Activated CD8-positive, alpha-beta memory T cell treated with anti-CD3 and anti-CD28 coated beads for 36 hours (primary cell): ENCODE measurements at regions not wholly inside any gene's neighbourhood (a gene's known extent, or its start where the extent isn't known, plus 50 kb on each side); places are given as distances from the start of the nearest gene placed in this dataset.

Experiments used
- CTCF ChIA-PET: fragments of 350-600 bp; sonication (Branson Sonifier 250); formaldehyde crosslinking; loops from one replicate; lab custom pipeline; 2021; ENCODE audit warnings: antibody characterized with exemption; lab: Charles Lee
- POLR2A ChIA-PET: fragments of 350-600 bp; sonication (Branson Sonifier 250); formaldehyde crosslinking; loops from one replicate; lab custom pipeline; 2021; ENCODE audit warnings: antibody characterized with exemption; lab: Charles Lee

DNA sequence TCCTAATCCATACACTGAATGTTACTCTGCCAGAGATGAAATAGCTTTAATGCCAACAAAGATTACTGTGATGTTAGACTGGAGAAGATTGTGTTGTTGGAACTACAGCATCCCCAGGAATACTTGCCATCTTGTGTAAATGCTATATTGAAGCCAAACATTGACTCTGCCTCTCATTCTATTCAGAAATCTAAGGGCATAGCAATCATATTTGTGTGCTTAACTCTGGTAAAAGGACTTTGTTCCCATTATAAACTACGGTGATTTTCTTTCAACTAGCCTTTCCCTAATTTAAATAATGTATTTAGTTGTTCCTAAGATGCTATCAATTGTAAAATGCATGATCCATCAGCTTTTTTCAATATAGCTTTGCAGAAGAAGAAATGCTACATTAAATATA lies 498.4 kb upstream of the LRRN3 start:
- CTCF ChIA-PET = no interaction called here
- POLR2A ChIA-PET = no interaction called here

DNA sequence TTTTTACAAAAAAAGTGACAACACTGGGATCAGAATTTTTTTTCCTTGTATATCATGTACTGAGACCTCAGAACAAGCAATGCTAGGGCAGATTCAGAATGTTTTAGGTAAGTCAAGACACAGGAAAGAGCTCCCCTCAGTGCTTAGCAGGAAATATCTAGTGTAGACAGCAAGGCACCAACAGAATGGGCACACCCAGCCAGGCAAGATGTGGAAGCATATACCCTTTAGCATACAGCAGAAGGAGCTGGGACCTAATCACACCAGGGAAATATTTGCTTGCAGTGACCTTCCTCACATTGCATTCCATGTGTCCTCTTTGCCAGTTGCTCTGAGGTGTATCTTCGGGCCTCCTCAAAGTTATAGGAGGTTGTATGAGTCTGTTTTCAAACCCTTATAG lies 497.6 kb upstream of the LRRN3 start:
- POLR2A ChIA-PET = no interaction called here
- CTCF ChIA-PET = no interaction called here

DNA sequence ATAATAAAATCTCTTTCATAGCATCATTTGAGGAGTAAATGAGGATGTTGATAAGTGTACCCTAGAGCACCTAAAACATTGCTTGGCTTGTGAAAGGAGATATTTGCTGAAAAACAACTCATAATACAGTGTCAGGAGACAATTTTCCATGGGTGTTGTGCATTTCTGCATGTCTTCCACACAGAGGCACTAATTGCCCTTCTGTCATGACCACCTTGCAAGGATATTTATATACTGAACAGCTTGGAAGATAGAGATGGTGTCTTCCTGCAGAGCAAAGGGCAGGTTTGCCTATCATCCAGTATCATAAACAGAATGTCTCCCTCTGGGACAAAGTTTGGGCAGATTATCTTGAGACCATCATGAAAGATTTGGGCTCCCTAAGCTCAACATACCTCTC lies 495.2 kb upstream of the LRRN3 start:
- ChIA-PET CTCF (no interaction called here), POLR2A (no interaction called here)

DNA sequence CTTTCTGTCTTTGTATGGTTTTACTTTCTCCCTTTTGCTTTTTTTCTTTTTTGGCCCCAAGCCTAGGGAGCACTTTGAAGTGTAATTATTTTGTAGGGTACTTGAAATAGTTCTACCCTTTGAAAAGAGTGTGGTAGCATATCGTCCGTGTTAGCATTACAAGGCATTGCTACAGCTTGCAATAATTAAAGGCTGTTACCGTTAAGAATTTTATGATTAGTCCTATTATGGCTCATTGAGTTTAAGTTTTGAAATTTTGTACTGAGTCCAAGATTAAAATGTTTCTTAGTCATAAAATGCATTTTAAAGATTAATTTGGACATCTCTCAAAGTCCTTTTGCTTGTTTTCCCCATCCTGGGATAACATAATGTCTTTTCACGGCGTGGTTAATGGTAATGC lies 490.0 kb upstream of the LRRN3 start:
- CTCF ChIA-PET = no interaction called here
- POLR2A ChIA-PET = no interaction called here

DNA sequence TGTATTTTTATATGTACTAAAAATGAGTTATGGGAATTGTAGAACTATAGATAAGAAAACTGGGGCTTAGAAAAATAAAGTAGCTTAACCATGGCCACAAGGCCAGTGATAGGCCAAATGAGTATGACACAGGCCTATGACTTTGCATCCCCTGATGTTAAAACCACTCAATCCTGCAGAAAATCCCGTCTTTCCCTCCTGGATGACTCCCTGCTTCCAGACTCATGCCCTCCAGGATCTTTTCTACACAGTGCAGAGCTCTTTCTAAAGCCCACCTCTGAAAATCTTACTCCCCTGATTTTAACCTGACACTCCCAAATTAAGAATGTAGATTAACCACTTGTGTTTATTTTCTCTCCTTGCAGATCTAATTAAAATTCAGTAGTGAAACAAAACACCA lies 489.2 kb upstream of the LRRN3 start:
- ChIA-PET CTCF (no interaction called here), POLR2A (no interaction called here)

DNA sequence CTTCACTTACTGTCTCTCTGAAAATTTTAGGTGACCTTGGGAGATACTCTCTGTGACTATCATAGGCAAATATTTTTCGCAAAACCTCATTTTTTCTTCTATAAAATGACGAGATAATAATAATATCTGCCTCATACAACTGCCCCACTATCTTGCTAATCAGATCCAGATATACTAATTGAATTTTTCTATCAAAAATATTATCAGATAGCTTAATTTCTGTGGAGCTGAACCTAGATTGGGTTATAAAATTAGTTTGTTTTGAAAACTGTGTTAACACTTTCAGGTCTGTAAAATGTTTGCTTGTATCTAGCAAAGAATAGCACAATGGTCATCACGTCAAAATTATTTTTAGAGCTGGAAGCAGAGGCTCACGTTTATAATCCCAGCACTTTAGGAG lies 486.7 kb upstream of the LRRN3 start:
- ChIA-PET POLR2A (no interaction called here), CTCF (no interaction called here)

DNA sequence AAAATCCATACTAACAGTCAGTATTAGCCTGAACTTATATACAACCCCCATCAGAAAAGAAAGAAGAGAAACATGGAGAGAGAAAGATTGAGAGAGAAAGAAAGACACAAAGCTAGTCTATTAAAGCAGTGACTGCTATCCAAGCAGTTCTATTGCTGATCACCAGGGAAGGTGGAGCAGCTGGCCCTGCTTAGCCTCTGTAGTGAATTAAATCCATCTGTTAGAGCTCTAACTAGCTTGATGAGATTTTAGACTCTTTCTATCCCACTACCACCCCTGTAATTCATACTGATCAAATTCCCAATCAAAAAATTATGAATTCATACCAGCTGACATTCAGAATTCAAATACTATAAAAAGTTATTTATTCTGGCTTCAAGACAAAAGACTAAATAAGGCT lies 486.0 kb upstream of the LRRN3 start:
- POLR2A ChIA-PET = no interaction called here
- CTCF ChIA-PET = no interaction called here

DNA sequence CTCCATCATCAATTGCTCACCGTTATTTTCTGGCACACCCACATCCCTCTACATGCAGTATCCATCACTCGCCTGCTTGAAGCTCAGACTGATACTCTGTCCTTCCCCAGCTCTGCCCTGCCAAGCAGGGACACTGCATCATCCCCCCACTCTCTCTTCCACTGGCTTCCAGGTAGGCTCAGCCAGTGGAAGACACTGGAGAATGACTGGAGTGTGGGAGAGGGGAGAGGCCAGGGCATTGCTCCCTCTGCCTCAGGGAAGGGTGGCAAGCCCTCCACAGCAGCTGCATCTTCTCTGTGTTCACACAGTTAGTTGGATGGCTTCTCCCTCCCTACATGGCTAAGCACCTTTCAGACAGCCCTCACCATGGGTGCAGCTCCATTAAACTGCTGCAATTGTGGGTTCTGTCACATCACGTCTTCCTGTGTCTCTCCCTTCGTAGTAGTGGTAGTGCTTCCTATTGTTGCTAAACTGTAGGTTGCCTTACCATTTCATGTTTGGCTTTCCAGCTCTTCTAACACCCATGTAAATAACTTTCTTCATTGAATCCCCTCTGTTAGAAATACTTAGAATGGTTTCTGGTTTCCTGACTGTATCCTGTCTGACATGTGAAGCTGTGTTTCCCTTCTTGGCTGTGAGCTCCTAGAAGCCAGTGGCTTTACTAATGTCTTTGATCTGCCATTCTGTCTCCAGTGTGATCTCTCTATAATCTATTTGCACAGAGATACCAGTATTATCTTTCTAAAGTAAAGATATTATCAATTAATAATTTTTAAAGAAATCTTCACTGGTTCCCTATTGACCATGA lies 483.7 kb upstream of the LRRN3 start:
- ChIA-PET CTCF (no interaction called here), POLR2A (no interaction called here)

DNA sequence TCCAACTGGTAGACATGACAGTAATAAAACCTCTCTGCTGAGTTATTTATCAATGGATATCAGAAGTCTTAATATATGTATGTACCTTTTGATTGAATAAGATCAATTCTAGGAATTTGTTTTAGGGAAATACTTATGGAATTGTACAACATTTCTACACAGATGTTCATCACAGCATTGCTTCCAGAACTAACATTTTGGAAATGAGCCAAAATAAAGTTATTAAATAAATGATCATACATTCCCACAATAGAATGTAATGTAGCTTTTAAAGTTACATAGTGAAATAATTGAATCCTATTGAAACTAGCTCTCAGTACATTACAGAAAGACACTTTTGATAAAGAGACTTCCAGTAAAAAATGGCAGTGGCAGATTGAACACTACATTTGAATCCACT lies 481.6 kb upstream of the LRRN3 start:
- POLR2A ChIA-PET = no interaction called here

DNA sequence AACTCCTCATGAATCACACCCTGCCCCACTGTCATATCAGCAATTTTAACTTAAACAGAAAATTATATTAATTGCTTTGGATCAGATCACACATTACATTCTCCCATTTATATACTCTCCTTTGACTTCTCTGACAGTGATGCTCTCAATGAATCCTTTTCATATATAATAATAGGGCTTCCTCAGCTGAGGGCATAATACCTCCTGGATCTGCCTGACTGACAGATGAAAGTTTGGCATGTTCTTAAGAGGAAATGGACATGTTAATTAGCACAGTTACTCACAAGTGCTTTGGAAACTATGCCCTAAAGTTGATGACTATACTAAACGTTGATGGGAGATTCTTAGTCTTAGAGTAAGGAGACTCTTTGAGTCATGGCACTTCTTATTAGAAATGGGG lies 478.2 kb upstream of the LRRN3 start:
- ChIA-PET POLR2A (no interaction called here), CTCF (no interaction called here)

More for the DNA sequence above, 481.6 kb upstream of the LRRN3 start:
- CTCF ChIA-PET = no interaction called here
